ENCODE measurements at regions not wholly inside any gene's neighbourhood (a gene's known extent, or its start where the extent isn't known, plus 50 kb on each side); places are given as distances from the start of the nearest gene placed in this dataset.

DNA sequence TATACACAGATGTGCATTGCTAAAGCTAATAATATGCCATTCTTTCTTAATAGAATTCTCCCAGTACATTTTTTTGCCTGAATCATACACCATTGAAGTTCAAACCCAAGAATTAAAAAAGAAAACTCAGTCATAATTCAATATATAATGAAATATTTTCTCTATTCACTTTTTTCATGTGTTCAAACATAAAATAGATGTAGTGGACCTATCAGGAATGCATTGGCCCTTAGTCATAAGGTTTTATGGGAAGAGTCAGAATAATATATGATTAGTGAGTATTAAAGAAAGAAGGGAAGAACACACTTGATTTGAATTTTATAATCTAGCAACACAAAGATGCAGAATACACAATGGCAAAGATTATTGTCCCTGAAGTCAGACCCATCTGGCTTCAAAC is 297.0 kb upstream of the COL3A1 start:
- TF ChIP-seq CTCF (IDR thresholded peaks at IDR 0.05) (no peak), POLR2A (IDR thresholded peaks at IDR 0.05) (no peak)

All from Peyer's patch (tissue), 4 donors.